Ishikawa (cell line): ENCODE measurements at regions not wholly inside any gene's neighbourhood (a gene's known extent, or its start where the extent isn't known, plus 50 kb on each side); places are given as distances from the start of the nearest gene placed in this dataset.

ENCODE experiments used
- EGR1 ChIP-seq: IDR thresholded peaks from 2 replicates; pipeline ENCODE4 v1.6.1; 2012
- RAD21 ChIP-seq: IDR thresholded peaks from 2 replicates; pipeline ENCODE4 v1.6.1; 2012; ENCODE audit warnings: low read depth
- TAF1 ChIP-seq: IDR thresholded peaks from 2 replicates; pipeline ENCODE4 v1.6.1; 2012; ENCODE audit warnings: low read depth, mild to moderate bottlenecking
- TEAD4 ChIP-seq: IDR thresholded peaks from 2 replicates; pipeline ENCODE4 v1.6.1; 2012
- USF1 ChIP-seq: IDR thresholded peaks from 2 replicates; pipeline ENCODE4 v1.6.1; 2012
- TF ChIP-seq, protein P1 (sequence below): IDR thresholded peaks from 2 replicates; pipeline ENCODE4 v1.6.1; 2012; ENCODE audit warnings: low read depth, mild to moderate bottlenecking

- TF ChIP-seq RAD21: no peak
- no peak for TF ChIP-seq TEAD4
- TF ChIP-seq TAF1: no peak
- TF ChIP-seq, protein P1, sequence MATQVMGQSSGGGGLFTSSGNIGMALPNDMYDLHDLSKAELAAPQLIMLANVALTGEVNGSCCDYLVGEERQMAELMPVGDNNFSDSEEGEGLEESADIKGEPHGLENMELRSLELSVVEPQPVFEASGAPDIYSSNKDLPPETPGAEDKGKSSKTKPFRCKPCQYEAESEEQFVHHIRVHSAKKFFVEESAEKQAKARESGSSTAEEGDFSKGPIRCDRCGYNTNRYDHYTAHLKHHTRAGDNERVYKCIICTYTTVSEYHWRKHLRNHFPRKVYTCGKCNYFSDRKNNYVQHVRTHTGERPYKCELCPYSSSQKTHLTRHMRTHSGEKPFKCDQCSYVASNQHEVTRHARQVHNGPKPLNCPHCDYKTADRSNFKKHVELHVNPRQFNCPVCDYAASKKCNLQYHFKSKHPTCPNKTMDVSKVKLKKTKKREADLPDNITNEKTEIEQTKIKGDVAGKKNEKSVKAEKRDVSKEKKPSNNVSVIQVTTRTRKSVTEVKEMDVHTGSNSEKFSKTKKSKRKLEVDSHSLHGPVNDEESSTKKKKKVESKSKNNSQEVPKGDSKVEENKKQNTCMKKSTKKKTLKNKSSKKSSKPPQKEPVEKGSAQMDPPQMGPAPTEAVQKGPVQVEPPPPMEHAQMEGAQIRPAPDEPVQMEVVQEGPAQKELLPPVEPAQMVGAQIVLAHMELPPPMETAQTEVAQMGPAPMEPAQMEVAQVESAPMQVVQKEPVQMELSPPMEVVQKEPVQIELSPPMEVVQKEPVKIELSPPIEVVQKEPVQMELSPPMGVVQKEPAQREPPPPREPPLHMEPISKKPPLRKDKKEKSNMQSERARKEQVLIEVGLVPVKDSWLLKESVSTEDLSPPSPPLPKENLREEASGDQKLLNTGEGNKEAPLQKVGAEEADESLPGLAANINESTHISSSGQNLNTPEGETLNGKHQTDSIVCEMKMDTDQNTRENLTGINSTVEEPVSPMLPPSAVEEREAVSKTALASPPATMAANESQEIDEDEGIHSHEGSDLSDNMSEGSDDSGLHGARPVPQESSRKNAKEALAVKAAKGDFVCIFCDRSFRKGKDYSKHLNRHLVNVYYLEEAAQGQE: no peak
- no peak for TF ChIP-seq EGR1
- TF ChIP-seq USF1: no peak
These were observed 290.2 kb upstream of the KLF4 start for GRCh38 chr9:107779731-107780130.
